Right lobe of liver (tissue), 4 donors: ENCODE measurements at regions not wholly inside any gene's neighbourhood (a gene's known extent, or its start where the extent isn't known, plus 50 kb on each side); places are given as distances from the start of the nearest gene placed in this dataset.

Source experiments
- POLR2A ChIP-seq: fragments of 450-650 bp; IDR thresholded peaks from one replicate; pipeline ENCODE4 v1.6.1; 2017; ENCODE audit warnings: antibody characterized with exemption, mild to moderate bottlenecking
- TF ChIP-seq, protein P1 (sequence below), 4 donors: fragments of 200-600 bp in 3 of 4; fragments of 450-650 bp in 1 of 4; IDR thresholded peaks; one replicate each; pipeline versions ENCODE4 v1.5.1 to v1.8.0; 2016 to 2022; ENCODE audit warnings: antibody characterized with exemption in 4 of 4, mild to moderate bottlenecking in 2 of 4
- donor health status: DM: no; HTN: no; CAD: no.
- donor health status: DM: no; HTN: no; CAD: no.
- donor health status: DM: no; HTN: yes; CAD: no.

DNA sequence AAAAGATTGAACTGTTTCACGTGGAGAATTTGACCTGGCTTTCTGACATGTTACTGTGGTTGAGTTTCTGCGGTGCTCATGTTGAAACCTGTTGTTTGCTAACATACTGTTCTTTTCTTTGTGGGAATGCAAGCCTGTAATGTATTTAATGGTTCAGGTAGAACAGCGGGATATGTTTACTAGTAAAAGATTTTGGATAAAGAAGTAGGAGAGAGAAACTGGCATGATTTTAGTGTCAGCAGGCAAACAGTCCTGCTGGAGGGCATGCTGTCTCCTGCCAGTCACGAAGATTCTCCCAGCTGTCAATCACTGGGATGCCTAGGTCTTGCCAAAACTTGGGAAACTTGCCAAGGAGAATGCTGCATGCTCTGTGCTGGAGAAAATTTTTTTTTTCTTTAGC is 263.5 kb downstream of the TAF11L14 start:
- TF ChIP-seq, protein P1, sequence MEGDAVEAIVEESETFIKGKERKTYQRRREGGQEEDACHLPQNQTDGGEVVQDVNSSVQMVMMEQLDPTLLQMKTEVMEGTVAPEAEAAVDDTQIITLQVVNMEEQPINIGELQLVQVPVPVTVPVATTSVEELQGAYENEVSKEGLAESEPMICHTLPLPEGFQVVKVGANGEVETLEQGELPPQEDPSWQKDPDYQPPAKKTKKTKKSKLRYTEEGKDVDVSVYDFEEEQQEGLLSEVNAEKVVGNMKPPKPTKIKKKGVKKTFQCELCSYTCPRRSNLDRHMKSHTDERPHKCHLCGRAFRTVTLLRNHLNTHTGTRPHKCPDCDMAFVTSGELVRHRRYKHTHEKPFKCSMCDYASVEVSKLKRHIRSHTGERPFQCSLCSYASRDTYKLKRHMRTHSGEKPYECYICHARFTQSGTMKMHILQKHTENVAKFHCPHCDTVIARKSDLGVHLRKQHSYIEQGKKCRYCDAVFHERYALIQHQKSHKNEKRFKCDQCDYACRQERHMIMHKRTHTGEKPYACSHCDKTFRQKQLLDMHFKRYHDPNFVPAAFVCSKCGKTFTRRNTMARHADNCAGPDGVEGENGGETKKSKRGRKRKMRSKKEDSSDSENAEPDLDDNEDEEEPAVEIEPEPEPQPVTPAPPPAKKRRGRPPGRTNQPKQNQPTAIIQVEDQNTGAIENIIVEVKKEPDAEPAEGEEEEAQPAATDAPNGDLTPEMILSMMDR (IDR thresholded peaks at IDR 0.05), result no peak
- no peak for TF ChIP-seq POLR2A
